Naive thymus-derived CD4-positive, alpha-beta T cell (primary cell): ENCODE measurements at regions not wholly inside any gene's neighbourhood (a gene's known extent, or its start where the extent isn't known, plus 50 kb on each side); places are given as distances from the start of the nearest gene placed in this dataset.

Source experiments
- ATAC-seq: fragments of 150-1000 bp; cut with Tn5 transposase; 2 replicates; pipeline ENCODE4 v1.10.0; 2021; ENCODE audit warnings: mild to moderate bottlenecking, moderate library complexity
- CTCF ChIA-PET: fragments of 350-600 bp; sonication (Branson Sonifier 250); formaldehyde crosslinking; loops from one replicate; lab custom pipeline; 2021; ENCODE audit warnings: antibody characterized with exemption; lab: Charles Lee
- POLR2A ChIA-PET: fragments of 350-600 bp; sonication (Branson Sonifier 250); formaldehyde crosslinking; loops from one replicate; lab custom pipeline; 2021; ENCODE audit warnings: antibody characterized with exemption, inconsistent platforms; lab: Charles Lee
- DNase-seq, 9 donors: peaks; one replicate each; pipeline versions ENCODE4 v3.0.0 to v3.0.0-alpha.2; 2020 to 2022; ENCODE audit warnings: mixed read lengths in 1 of 9
- H3K27ac ChIP-seq: one replicate; pipeline ENCODE4 v1.7.0; 2013; ENCODE audit warnings: mild to moderate bottlenecking, low read depth, low read length, moderate library complexity
- H3K27me3 ChIP-seq, 2 donors: one replicate each; pipeline ENCODE4 v1.7.0; 2013; ENCODE audit warnings: low read length in 2 of 2, mild to moderate bottlenecking in 2 of 2, moderate library complexity in 2 of 2; ENCODE audit not compliant: control insufficient read depth in 2 of 2, insufficient read depth in 2 of 2
- H3K36me3 ChIP-seq, 3 experiments: 1 replicate in 2 of 3; 2 replicates in 1 of 3; pipeline ENCODE4 v1.7.0; 2013; ENCODE audit warnings: low read length in 3 of 3, mild to moderate bottlenecking in 3 of 3, moderate library complexity in 1 of 3; ENCODE audit not compliant: insufficient read depth in 3 of 3, control insufficient read depth in 2 of 3
- H3K4me1 ChIP-seq, 2 donors: one replicate each; pipeline ENCODE4 v1.7.0; 2013; ENCODE audit warnings: low read length in 2 of 2, mild to moderate bottlenecking in 2 of 2, moderate library complexity in 1 of 2; ENCODE audit not compliant: control insufficient read depth in 2 of 2, insufficient read depth in 2 of 2
- H3K4me3 ChIP-seq: 2 replicates; pipeline ENCODE4 v1.7.0; 2013; ENCODE audit warnings: mild to moderate bottlenecking, low read length
- H3K9me3 ChIP-seq, 3 experiments: 1 replicate in 2 of 3; 2 replicates in 1 of 3; pipeline ENCODE4 v1.7.0; 2013; ENCODE audit warnings: low read length in 3 of 3; ENCODE audit not compliant: control insufficient read depth in 2 of 3
- H3K27ac Mint-ChIP-seq, 9 donors: one replicate each; pipeline ENCODE4 v1.8.0; 2020 to 2022; ENCODE audit warnings: mixed read lengths in 9 of 9, mild to moderate bottlenecking in 8 of 9, moderate library complexity in 5 of 9, inconsistent platforms in 2 of 9
- H3K27me3 Mint-ChIP-seq, 5 donors: one replicate each; pipeline ENCODE4 v1.8.0; 2021 to 2022; ENCODE audit warnings: mixed read lengths in 5 of 5, mild to moderate bottlenecking in 1 of 5
- H3K36me3 Mint-ChIP-seq, 5 donors: one replicate each; pipeline ENCODE4 v1.8.0; 2020 to 2022; ENCODE audit warnings: mixed read lengths in 5 of 5, mild to moderate bottlenecking in 3 of 5, inconsistent platforms in 1 of 5
- H3K4me1 Mint-ChIP-seq, 7 donors: one replicate each; pipeline ENCODE4 v1.8.0; 2020 to 2022; ENCODE audit warnings: mixed read lengths in 7 of 7, mild to moderate bottlenecking in 3 of 7, inconsistent platforms in 1 of 7
- H3K4me3 Mint-ChIP-seq, 10 donors: one replicate each; pipeline ENCODE4 v1.8.0; 2020 to 2022; ENCODE audit warnings: mild to moderate bottlenecking in 10 of 10, mixed read lengths in 10 of 10, moderate library complexity in 6 of 10, inconsistent platforms in 2 of 10
- H3K9me3 Mint-ChIP-seq, 11 donors: one replicate each; pipeline ENCODE4 v1.8.0; 2020 to 2022; ENCODE audit warnings: mixed read lengths in 11 of 11, mild to moderate bottlenecking in 4 of 11, inconsistent platforms in 1 of 11, moderate library complexity in 1 of 11
- intact Hi-C, 2 donors: fragments of 100-400 bp; cut with micrococcal nuclease; formaldehyde crosslinking; loops; one replicate each; pipeline ENCODE4 v1.15.1; 2023

DNA sequence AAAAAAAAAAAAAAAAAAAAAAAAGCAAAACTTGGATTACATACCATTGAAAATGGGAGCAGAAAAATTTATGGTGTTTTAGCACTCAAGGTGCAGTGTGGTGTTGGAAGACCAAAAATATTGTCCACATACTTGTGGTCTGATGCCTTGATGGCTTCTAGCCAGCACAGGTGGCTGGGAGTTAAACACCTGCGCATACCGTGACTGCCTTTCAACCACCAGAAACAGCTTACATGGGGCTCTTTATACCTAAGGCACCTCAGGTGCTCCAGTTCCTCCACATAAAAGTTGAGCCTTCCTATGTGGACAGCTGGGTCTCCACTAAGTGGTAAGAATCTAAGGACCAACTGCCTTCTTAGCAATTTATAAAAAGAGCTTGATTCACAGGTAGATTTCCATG, 802.6 kb upstream of the CELF4 start:
- peaks cover 0 to 6% (median 0%) of the 10 kb centered on the region in 11 donors for H3K9me3 Mint-ChIP-seq
- H3K27ac Mint-ChIP-seq = no peak overlapping the region
- H3K27ac ChIP-seq = no peak overlapping the region
- no peaks in the 10 kb centered on the region for H3K27me3 Mint-ChIP-seq
- no peak overlapping the region for H3K4me3 Mint-ChIP-seq
- DNase-seq (no peak), ATAC-seq (no peak)
- H3K4me3 ChIP-seq = no peak overlapping the region
- H3K36me3 Mint-ChIP-seq = peaks cover 0 to 6% (median 0%) of the 10 kb centered on the region in 5 donors
- no peaks in the 10 kb centered on the region for H3K27me3 ChIP-seq
- ChIA-PET POLR2A (interaction anchor here (0.6 to 0.8 kb wide), 2 partner anchors 613 to 1476 kb away, joined by 3 to 5 read pairs; no protein-coding TSS in a partner anchor), CTCF (no interaction called here)
- no peaks in the 10 kb centered on the region for H3K9me3 ChIP-seq
- H3K4me1 Mint-ChIP-seq = peaks cover 0 to 11% (median 9%) of the 10 kb centered on the region in 7 donors
- H3K36me3 ChIP-seq = no peaks in the 10 kb centered on the region
- intact Hi-C loops = loop anchor here in 1 of 2 donors (10.0 kb wide), 1 partner anchor 57 kb away; no protein-coding TSS in a partner anchor
- H3K4me1 ChIP-seq = no peaks in the 10 kb centered on the region

DNA sequence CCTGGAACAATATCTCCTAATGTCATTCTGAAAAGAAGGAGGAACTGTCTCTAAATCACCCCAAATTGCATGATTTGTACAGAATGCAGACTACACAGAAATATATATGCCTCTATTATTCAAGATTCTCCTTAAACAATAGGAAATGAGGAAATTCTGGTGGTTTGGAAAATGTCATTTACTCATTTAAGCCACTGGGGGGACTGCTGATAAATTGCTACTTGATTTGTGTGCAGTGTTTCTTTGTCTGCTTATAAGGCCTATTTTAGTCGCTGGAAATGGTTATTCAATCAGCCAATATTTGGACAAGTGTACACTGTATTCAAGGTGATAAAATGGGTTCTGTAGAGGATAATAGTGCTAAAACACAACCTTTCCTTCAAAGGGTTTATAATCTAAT, 801.9 kb upstream of the CELF4 start:
- Histone ChIP-seq H3K27me3 (no peaks in the 10 kb centered on the region), H3K4me1 (no peaks in the 10 kb centered on the region), H3K27ac (no peak overlapping the region), H3K9me3 (no peaks in the 10 kb centered on the region), H3K4me3 (no peak overlapping the region), H3K36me3 (no peaks in the 10 kb centered on the region)
- H3K27me3 Mint-ChIP-seq = no peaks in the 10 kb centered on the region
- ChIA-PET CTCF (no interaction called here), POLR2A (interaction anchor here (0.6 kb wide), 1 partner anchor 613 kb away, joined by 5 read pairs; no protein-coding TSS in a partner anchor)
- H3K27ac Mint-ChIP-seq = no peak overlapping the region
- DNase-seq (no peak), ATAC-seq (no peak)
- peaks cover 0 to 6% (median 0%) of the 10 kb centered on the region in 5 donors for H3K36me3 Mint-ChIP-seq
- intact Hi-C loops = loop anchor here in 1 of 2 donors (10.0 kb wide), 1 partner anchor 57 kb away; no protein-coding TSS in a partner anchor
- peaks cover 0 to 6% (median 0%) of the 10 kb centered on the region in 11 donors for H3K9me3 Mint-ChIP-seq
- peaks cover 0 to 11% (median 9%) of the 10 kb centered on the region in 7 donors for H3K4me1 Mint-ChIP-seq
- H3K4me3 Mint-ChIP-seq = no peak overlapping the region

DNA sequence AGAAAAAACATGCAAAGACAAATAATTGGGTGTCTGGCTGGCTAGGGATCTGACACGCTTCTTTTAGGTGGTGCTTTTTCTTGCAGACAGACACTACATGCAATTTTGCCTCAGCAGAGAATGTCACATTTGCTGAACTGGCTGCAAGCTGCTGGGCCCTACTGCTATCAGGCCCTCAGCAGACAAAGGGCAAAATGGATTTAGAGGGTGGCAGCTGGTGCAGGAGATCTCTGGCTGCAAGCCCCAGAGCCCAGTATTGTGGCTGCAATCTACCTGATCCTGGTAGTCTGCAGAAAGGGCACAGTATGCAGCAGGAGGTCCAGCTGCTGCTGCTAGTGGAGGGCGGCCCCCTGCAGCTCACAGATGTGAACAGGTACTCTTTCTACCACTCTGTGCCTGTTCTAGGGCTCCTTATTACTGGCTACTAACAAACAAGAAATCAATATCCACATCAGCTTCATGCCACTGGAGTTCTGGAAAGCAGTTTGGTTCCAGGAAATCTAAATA, 796.7 kb upstream of the CELF4 start:
- Mint-ChIP-seq H3K4me1 (peaks cover 0 to 6% (median 0%) of the 10 kb centered on the region in 7 donors), H3K9me3 (peaks cover 0 to 9% (median 0%) of the 10 kb centered on the region in 11 donors), H3K4me3 (no peak overlapping the region), H3K36me3 (no peaks in the 10 kb centered on the region), H3K27me3 (no peaks in the 10 kb centered on the region), H3K27ac (no peak overlapping the region)
- Histone ChIP-seq H3K36me3 (no peaks in the 10 kb centered on the region), H3K27me3 (no peaks in the 10 kb centered on the region), H3K9me3 (no peaks in the 10 kb centered on the region), H3K4me1 (no peaks in the 10 kb centered on the region), H3K4me3 (no peak overlapping the region), H3K27ac (no peak overlapping the region)
- intact Hi-C loops = loop anchor here in 1 of 2 donors (10.0 kb wide), 1 partner anchor 62 kb away; no protein-coding TSS in a partner anchor
- ChIA-PET POLR2A (no interaction called here), CTCF (no interaction called here)
- ATAC-seq (no peak), DNase-seq (no peak)

DNA sequence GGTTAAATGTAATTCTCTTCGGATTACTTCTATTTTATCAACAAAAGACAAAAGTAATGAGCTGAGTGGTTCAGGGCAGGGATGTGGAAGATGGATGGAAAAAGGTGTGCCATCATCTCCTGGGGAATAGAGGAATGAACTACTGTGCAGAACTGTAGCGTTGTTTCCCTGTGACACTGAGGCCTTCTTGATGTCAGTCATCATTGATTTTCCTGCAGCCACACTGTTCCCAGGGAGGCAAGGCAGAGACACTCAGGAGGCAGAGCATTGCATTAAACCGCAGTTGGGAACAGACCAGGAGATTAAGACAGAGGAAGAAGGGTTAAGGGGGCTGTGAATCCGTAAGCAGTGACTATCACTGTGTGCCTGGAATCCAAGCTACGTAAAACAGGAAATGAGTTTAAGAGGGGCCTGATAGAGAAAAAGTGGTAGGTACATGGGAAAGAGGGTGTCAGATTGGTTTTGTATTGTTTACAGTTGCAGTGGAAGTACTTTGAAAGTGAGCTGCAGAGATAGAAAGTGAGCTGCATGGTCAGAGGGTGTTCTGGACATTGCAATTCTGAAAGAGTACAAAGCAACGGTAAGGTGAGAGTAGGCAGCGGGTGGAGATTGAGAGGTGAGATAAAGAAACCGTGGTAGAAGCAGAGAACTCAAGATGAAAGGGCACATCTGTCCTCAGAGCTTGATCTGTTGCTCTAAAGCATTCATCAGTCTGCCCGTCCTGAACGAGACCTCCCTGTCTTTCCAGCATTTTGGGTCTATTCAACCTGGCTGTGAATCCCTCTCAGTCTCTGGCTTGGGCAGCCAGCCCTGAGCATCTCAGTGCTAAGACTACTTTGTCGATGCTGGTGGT, 793.4 kb upstream of the CELF4 start:
- no peaks in the 10 kb centered on the region for H3K27me3 Mint-ChIP-seq
- Histone ChIP-seq H3K36me3 (no peaks in the 10 kb centered on the region), H3K4me3 (no peak overlapping the region), H3K4me1 (no peaks in the 10 kb centered on the region), H3K9me3 (no peaks in the 10 kb centered on the region), H3K27me3 (no peaks in the 10 kb centered on the region), H3K27ac (no peak overlapping the region)
- H3K9me3 Mint-ChIP-seq = peaks cover 0 to 9% (median 0%) of the 10 kb centered on the region in 11 donors
- DNase-seq (no peak), ATAC-seq (no peak)
- intact Hi-C loops = no loop called here
- no peaks in the 10 kb centered on the region for H3K36me3 Mint-ChIP-seq
- POLR2A ChIA-PET = no interaction called here
- CTCF ChIA-PET = no interaction called here
- H3K4me1 Mint-ChIP-seq = peaks cover 0 to 6% (median 0%) of the 10 kb centered on the region in 7 donors
- H3K4me3 Mint-ChIP-seq = peak overlapping the region in 2 of 10 donors; percentile 20 to 30
- H3K27ac Mint-ChIP-seq = peak overlapping the region in 1 of 9 donors; percentile 48

DNA sequence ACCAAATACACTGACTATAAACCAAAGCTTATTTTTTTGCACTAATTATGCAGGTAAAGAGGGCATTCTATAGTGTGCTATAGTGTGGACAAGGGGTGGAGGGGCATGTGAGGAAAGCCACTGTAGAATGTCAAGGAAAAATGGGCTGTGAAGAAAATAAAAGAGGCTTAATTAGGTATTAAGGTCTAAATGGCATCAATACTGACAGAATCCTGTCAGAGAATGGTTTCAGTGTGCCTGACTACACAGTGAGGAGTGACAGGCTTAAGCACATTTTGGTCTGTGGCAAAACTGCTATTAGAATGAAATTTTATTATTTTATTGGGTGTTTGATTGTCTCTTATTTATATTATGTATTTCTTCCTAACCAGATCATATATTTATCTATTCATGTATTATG, 787.6 kb upstream of the CELF4 start:
- Histone ChIP-seq H3K9me3 (no peaks in the 10 kb centered on the region), H3K4me1 (no peaks in the 10 kb centered on the region), H3K27me3 (no peaks in the 10 kb centered on the region), H3K27ac (no peak overlapping the region), H3K4me3 (no peak overlapping the region), H3K36me3 (no peaks in the 10 kb centered on the region)
- Mint-ChIP-seq H3K36me3 (no peaks in the 10 kb centered on the region), H3K9me3 (peaks cover 0 to 6% (median 0%) of the 10 kb centered on the region in 11 donors), H3K4me3 (no peak overlapping the region), H3K27ac (no peak overlapping the region), H3K4me1 (no peaks in the 10 kb centered on the region), H3K27me3 (no peaks in the 10 kb centered on the region)
- ChIA-PET CTCF (no interaction called here), POLR2A (no interaction called here)
- no peak for ATAC-seq
- no peak for DNase-seq
- intact Hi-C loops = no loop called here

DNA sequence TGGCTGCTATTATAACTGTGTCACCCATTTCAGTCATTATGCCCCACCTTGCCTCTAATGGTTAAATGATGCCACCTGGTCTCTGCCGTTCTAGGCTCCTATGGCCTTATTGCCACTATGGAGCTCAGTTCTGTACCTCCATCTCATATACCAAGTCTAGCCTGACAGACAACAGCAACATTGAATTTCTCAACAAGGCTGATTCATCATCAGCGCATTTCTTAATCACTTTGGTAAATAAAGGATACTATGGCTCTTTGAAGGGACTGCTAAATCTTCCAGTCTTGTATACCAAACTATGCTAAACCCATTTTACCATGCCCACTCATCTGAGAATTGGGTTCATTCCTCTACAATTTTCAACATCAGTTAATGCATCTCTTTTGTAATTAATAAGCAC, 784.5 kb upstream of the CELF4 start:
- Mint-ChIP-seq H3K4me3 (no peak overlapping the region), H3K9me3 (peaks cover 0 to 3% (median 0%) of the 10 kb centered on the region in 11 donors), H3K4me1 (no peaks in the 10 kb centered on the region), H3K27ac (no peak overlapping the region), H3K36me3 (no peaks in the 10 kb centered on the region), H3K27me3 (no peaks in the 10 kb centered on the region)
- CTCF ChIA-PET = no interaction called here
- intact Hi-C loops = no loop called here
- DNase-seq = no peak
- no peaks in the 10 kb centered on the region for H3K9me3 ChIP-seq
- H3K36me3 ChIP-seq = no peaks in the 10 kb centered on the region
- POLR2A ChIA-PET = no interaction called here
- no peak overlapping the region for H3K27ac ChIP-seq
- no peaks in the 10 kb centered on the region for H3K4me1 ChIP-seq
- ATAC-seq = no peak
- H3K27me3 ChIP-seq = no peaks in the 10 kb centered on the region
- no peak overlapping the region for H3K4me3 ChIP-seq
